ENCODE measurements at regions not wholly inside any gene's neighbourhood (a gene's known extent, or its start where the extent isn't known, plus 50 kb on each side); places are given as distances from the start of the nearest gene placed in this dataset.

- no peak for TF ChIP-seq EP300 (IDR thresholded peaks at IDR 0.05)
- TF ChIP-seq POLR2A (IDR thresholded peaks at IDR 0.05; ENCODE audit: low read depth): no peak
- no peak for TF ChIP-seq POLR2AphosphoS5 (IDR thresholded peaks at IDR 0.05)
- TF ChIP-seq, protein P1, sequence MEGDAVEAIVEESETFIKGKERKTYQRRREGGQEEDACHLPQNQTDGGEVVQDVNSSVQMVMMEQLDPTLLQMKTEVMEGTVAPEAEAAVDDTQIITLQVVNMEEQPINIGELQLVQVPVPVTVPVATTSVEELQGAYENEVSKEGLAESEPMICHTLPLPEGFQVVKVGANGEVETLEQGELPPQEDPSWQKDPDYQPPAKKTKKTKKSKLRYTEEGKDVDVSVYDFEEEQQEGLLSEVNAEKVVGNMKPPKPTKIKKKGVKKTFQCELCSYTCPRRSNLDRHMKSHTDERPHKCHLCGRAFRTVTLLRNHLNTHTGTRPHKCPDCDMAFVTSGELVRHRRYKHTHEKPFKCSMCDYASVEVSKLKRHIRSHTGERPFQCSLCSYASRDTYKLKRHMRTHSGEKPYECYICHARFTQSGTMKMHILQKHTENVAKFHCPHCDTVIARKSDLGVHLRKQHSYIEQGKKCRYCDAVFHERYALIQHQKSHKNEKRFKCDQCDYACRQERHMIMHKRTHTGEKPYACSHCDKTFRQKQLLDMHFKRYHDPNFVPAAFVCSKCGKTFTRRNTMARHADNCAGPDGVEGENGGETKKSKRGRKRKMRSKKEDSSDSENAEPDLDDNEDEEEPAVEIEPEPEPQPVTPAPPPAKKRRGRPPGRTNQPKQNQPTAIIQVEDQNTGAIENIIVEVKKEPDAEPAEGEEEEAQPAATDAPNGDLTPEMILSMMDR (IDR thresholded peaks at IDR 0.05): no peak
- intact Hi-C loops (cut with DNase I): no loop called here
- DNase-seq (ENCODE audit: extremely low spot score): no peak
- 90% methylated on average over 13 of the region's 29 CpGs for WGBS
- Histone ChIP-seq H3K27ac (replicated peaks in 1 of 4) (no peak overlapping the region), H3K9me3 (no peaks in the 10 kb centered on the region), H3K4me1 (no peaks in the 10 kb centered on the region), H3K27me3 (peaks cover 0 to 8% (median 0%) of the 10 kb centered on the region in 4 donors), H3K36me3 (no peaks in the 10 kb centered on the region), H3K4me3 (no peak overlapping the region)
Measured at GRCh38 chr2:2795438-2796091, 464.5 kb upstream of the MYT1L start.

DNA sequence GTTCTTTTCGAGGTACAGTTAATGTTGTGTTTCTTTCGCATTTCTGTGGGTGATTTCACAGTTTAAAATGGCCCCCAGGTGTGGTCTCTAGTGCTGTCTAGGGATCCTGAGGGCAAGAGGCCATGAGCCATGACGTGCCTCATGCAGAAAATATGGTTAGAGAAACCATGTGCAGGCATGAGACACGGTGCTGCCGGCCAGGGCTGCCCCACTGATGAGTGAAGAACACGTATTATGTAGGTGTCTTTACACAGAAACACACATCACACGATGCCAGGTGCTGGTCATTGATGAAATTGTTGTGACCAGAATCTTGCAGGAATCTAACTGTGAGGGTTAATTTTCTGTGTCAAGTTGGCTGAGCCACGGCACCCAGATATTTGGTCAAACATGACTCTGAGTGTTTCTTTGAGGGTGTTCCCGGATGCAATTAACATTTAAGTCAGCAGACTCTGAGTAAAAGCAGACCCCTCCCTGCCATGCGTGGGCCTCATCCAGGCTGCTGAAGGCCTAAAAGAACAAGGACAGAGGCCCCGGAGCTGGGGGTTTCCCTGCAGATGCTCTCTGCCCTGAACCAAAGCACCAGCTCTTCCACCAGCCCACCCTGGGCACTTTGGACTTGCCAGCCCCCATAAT is 463.0 kb upstream of the MYT1L start:
- H3K4me1 ChIP-seq: no peaks in the 10 kb centered on the region
- intact Hi-C loops (cut with DNase I): no loop called here
- H3K36me3 ChIP-seq: no peaks in the 10 kb centered on the region
- no peak overlapping the region for H3K4me3 ChIP-seq
- DNase-seq (ENCODE audit: extremely low spot score): no peak
- H3K27ac ChIP-seq (replicated peaks in 1 of 4): no peak overlapping the region
- no peaks in the 10 kb centered on the region for H3K9me3 ChIP-seq
- 78% methylated on average over 11 of the region's 11 CpGs for WGBS
- no peak for TF ChIP-seq POLR2A (IDR thresholded peaks at IDR 0.05; ENCODE audit: low read depth)
- no peak for TF ChIP-seq EP300 (IDR thresholded peaks at IDR 0.05)
- TF ChIP-seq POLR2AphosphoS5 (IDR thresholded peaks at IDR 0.05): no peak
- TF ChIP-seq, protein P1 (IDR thresholded peaks at IDR 0.05): no peak
- H3K27me3 ChIP-seq: peaks cover 0 to 8% (median 0%) of the 10 kb centered on the region in 4 donors

GRCh38 chr2:2793514-2793913 is 462.4 kb upstream of the MYT1L start:
- H3K4me3 ChIP-seq: no peak overlapping the region
- no peaks in the 10 kb centered on the region for H3K4me1 ChIP-seq
- H3K9me3 ChIP-seq: no peaks in the 10 kb centered on the region
- TF ChIP-seq EP300 (IDR thresholded peaks at IDR 0.05) (no peak), POLR2A (IDR thresholded peaks at IDR 0.05; ENCODE audit: low read depth) (no peak), POLR2AphosphoS5 (IDR thresholded peaks at IDR 0.05) (no peak)
- TF ChIP-seq, protein P1 (IDR thresholded peaks at IDR 0.05): no peak
- peaks cover 0 to 8% (median 0%) of the 10 kb centered on the region in 4 donors for H3K27me3 ChIP-seq
- DNase-seq (ENCODE audit: extremely low spot score): no peak
- H3K36me3 ChIP-seq: no peaks in the 10 kb centered on the region
- intact Hi-C loops (cut with DNase I): no loop called here
- 91% methylated on average over 17 of the region's 17 CpGs for WGBS
- no peak overlapping the region for H3K27ac ChIP-seq (replicated peaks in 1 of 4)

DNA sequence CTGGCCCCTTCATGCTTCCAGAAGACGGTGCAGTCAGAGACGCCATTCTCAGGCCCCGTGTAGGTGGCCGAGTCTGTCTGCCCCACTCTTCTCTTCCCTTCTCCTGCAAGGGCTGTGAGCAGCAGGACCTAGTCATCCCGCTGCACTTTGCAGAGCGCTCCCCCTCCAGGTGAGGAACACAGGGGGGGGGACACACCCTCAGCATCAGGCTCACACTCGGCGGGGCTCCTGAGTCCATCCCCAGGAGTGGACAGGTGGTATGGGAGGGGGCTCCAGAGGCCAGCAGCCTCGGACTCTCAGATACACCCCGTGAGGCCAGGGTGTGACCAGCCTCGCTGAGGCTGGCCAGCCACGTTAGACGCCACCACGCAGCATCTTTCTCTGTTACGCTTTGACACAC is 460.5 kb upstream of the MYT1L start:
- Histone ChIP-seq H3K9me3 (no peaks in the 10 kb centered on the region), H3K27ac (replicated peaks in 1 of 4) (no peak overlapping the region), H3K4me3 (no peak overlapping the region), H3K27me3 (peaks cover 0 to 8% (median 0%) of the 10 kb centered on the region in 4 donors), H3K4me1 (no peaks in the 10 kb centered on the region), H3K36me3 (no peaks in the 10 kb centered on the region)
- intact Hi-C loops (cut with DNase I): no loop called here
- 81% methylated on average over 15 of the region's 15 CpGs for WGBS
- TF ChIP-seq, protein P1 (IDR thresholded peaks at IDR 0.05): no peak
- TF ChIP-seq POLR2A (IDR thresholded peaks at IDR 0.05; ENCODE audit: low read depth) (no peak), EP300 (IDR thresholded peaks at IDR 0.05) (no peak)
- no peak for DNase-seq (ENCODE audit: extremely low spot score)
